Skin epidermis (tissue), 12 donors: ENCODE measurements at regions not wholly inside any gene's neighbourhood (a gene's known extent, or its start where the extent isn't known, plus 50 kb on each side); places are given as distances from the start of the nearest gene placed in this dataset.

Source experiments
- H3K27ac ChIP-seq, 21 experiments: fragments of 200-600 bp; sonication (generic) in 11 of 21; one replicate each; pipeline ENCODE4 v1.5.0; 2020; ENCODE audit warnings: mild to moderate bottlenecking in 3 of 21, inconsistent platforms in 2 of 21, moderate library complexity in 2 of 21
- H3K4me3 ChIP-seq, 7 experiments: fragments of 200-600 bp; sonication (generic) in 2 of 7; one replicate each; pipeline ENCODE4 v1.5.0; 2020; ENCODE audit warnings: inconsistent platforms in 2 of 7, mild to moderate bottlenecking in 2 of 7, moderate library complexity in 1 of 7

- Histone ChIP-seq H3K27ac (no peak overlapping the region), H3K4me3 (no peak overlapping the region)
Observed at GRCh38 chr20:52263757-52264156, 72.2 kb upstream of the ZFP64 start.

- H3K27ac ChIP-seq: no peak overlapping the region
- H3K4me3 ChIP-seq: no peak overlapping the region
Observed at GRCh38 chr20:52261792-52262191, 70.2 kb upstream of the ZFP64 start.

DNA sequence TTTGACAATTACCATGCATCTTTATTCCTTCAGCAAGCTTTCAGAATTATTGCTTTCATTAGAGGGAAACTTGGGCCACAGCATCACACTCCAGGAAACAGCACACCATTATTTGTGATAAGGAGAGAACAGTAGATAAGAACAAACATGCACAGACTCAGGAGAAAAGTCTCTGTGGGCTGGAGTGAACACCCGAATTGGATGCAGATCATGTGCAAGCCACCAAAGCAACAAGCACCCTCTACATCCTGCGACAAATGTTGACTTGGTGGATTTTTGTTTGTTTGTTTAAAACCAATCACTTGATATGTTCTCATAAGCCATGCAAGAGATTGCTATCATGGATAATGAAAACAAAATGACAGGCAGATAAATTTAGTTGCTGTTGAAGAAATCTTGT is 67.7 kb upstream of the ZFP64 start:
- Histone ChIP-seq H3K4me3 (no peak overlapping the region), H3K27ac (no peak overlapping the region)

DNA sequence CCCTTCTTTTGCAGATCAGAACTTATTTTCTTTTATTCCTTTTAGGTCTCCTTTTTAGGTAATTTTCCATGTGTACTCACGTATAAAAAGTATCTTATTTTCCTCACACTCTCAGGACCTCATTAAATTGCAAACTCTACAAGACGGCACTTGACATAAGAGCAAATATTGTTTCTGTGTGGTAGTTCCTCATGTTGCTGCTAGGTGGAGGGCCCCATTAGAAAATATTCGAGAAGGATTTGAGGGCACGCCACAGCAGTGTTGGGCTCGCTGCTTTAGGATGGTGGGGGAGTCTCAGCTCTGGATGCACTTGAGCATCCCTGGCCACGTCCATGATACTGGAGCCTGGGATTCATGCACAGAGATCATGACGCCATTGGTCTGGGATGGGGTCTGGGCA is 64.9 kb upstream of the ZFP64 start:
- no peak overlapping the region for H3K27ac ChIP-seq
- H3K4me3 ChIP-seq: no peak overlapping the region

DNA sequence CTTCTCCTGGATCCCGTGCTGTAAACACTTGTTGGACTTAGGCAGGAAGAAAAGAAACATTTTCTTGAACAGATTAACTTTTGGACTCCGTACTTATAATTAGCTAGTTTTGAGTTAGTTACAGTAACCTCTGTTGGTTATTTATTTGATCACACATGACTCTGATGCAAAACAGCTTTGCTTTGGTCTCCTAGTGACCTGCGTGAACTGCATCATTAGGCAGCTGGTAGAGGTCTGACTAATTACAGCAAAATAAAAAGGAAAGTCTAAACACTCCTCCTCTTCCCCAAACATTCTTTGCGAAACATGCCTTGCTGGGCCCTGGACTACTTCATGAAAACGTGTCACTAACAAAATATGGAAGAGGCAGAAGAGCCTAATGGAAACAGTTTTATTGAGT is 61.1 kb upstream of the ZFP64 start:
- Histone ChIP-seq H3K4me3 (no peak overlapping the region), H3K27ac (no peak overlapping the region)

GRCh38 chr20:52251827-52252226 is 60.2 kb upstream of the ZFP64 start:
- H3K27ac ChIP-seq: no peak overlapping the region
- H3K4me3 ChIP-seq: no peak overlapping the region

DNA sequence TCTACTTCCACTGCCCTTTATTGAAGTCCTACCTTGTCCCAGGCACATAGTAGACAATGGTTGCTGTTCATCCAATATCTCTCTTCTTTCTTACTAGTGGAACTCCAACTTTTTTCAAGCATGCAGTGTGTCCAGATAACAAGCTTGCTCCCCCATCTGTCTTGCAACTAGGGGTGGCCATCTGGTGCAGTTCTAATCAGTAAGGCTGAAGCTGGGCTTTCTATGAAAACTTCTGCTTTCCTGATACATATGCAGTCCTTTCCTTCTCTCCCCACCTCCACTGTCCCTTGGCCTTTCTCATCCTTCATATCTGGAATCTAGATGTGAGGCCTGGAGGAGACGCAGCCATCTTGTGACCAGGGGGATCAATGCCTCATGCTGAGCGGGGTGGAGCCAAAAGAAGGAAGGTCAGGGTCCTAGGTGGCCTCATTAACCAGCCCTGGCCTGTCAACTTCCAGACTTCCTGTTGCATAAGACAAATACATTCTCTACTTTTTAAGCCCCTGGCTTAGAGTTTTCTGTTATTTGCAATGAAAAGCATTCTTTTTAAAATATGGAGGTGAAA is 59.6 kb upstream of the ZFP64 start:
- Histone ChIP-seq H3K4me3 (no peak overlapping the region), H3K27ac (no peak overlapping the region)

GRCh38 chr20:52247548-52247947 is 56.0 kb upstream of the ZFP64 start:
- H3K27ac ChIP-seq: no peak overlapping the region
- H3K4me3 ChIP-seq: no peak overlapping the region

GRCh38 chr20:52246366-52246765 is 54.8 kb upstream of the ZFP64 start:
- Histone ChIP-seq H3K4me3 (no peak overlapping the region), H3K27ac (no peak overlapping the region)

GRCh38 chr20:52244702-52245101 is 53.1 kb upstream of the ZFP64 start:
- Histone ChIP-seq H3K27ac (no peak overlapping the region), H3K4me3 (no peak overlapping the region)

GRCh38 chr20:52242237-52243230 is 51.0 kb upstream of the ZFP64 start:
- Histone ChIP-seq H3K4me3 (no peak overlapping the region), H3K27ac (no peak overlapping the region)
